ENCODE measurements at regions not wholly inside any gene's neighbourhood (a gene's known extent, or its start where the extent isn't known, plus 50 kb on each side); places are given as distances from the start of the nearest gene placed in this dataset.

GRCh38 chr3:174651951-174652350 is 207.2 kb upstream of the NAALADL2 start:
- DNase-seq (ENCODE audit: low spot score): peak; percentile 58

DNA sequence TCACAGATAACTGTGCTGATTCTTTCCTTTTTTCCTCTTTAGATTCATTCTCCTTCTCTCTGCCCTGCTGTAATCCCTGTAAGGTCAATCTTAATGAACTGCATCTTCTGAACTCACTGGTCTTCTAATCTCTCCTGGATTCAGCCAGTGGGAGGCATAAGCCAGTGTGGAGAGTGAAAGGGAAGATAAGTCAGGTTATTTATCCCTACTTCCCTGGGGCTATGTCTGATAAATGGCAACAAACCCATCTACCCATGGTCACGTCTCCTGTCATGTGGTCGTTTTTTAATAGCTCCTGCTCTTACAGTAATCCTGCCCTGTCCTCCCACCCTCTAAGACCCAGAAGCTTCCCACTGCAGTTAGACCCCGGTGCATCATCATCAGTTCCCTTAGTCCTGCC is 199.6 kb upstream of the NAALADL2 start:
- no peak for DNase-seq (ENCODE audit: low spot score)

GRCh38 chr3:174662653-174663052 is 196.5 kb upstream of the NAALADL2 start:
- DNase-seq (ENCODE audit: low spot score): no peak

DNA sequence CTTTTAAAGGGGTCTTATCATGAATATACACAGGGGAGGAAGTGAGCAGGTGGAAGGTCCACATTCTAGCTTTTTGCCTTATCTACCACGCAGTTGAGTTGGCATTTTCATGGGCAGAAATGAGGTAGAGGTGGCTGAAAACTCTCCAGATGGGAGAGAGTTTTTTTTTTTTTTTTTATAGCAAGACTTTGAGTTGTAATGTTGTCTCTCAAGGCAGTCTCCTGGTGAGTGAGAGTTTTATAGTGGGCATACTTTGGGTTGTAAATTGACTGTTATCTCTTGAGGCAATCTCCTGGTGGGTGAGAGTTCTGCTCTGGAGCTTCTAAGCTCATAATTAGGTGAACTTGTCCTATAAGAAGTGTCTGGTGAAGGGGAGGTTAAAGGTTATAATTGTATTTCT is 191.7 kb upstream of the NAALADL2 start:
- DNase-seq (ENCODE audit: low spot score): no peak

DNA sequence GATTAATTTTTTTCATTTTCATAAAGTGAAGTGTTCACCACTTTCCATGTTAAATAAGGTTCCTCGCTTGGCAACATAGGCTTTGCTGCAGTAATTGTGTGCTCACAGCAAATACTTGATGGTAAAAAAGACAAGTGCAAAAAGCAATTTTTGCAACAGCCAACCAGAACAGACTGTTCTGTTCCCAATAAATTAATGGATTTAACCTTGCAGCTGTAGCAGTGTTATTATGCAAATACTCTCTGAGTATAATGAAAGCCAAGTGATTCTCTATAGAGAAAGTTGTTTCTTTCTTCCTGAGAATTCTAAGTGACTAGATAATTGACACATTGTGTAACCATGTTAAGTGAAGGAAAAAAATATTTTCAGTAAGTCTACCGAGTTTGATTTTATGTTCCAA is 183.7 kb upstream of the NAALADL2 start:
- peak; percentile 50 for DNase-seq (ENCODE audit: low spot score)

DNA sequence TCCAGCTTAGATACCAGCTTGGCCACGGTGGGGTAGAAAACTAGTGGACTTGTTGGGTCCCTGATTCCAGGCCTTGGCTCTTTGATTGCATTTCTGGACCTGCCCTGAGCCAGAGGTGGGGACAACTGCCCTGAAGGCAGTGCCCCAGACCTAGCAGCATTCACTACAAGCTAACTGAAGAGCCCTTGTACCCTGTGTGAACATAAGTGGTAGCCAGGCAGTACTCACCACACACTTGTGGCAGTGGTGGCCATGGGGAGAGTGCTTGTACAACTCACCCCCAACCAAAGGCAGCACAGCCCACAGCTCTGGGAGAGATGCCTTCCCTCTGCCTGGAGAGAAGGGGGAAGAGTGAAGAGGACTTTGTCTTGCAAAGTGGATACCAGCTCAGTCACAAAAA is 177.3 kb upstream of the NAALADL2 start:
- no peak for DNase-seq (ENCODE audit: low spot score)

- no peak for DNase-seq (ENCODE audit: low spot score)
Measured at GRCh38 chr3:174685796-174686195, 173.3 kb upstream of the NAALADL2 start.

DNA sequence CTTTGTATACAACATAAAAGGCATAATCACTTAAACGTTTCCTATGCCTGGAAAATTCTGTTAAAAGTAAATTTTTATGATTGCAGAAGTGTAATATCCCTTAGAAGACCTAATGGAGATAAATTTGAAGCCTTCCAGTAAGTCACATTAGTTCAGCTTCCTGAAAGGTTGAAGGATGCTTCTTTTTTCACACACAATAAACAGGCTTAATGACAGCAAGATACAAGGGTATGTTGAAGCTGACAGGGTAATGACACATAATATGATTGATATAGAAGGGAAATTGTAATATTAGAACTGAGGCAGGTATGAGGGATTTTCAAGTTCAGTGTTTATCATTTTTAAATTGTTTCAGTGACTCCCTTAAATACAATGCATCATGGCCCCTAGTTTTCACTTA is 161.8 kb upstream of the NAALADL2 start:
- no peak for DNase-seq (ENCODE audit: low spot score)

DNA sequence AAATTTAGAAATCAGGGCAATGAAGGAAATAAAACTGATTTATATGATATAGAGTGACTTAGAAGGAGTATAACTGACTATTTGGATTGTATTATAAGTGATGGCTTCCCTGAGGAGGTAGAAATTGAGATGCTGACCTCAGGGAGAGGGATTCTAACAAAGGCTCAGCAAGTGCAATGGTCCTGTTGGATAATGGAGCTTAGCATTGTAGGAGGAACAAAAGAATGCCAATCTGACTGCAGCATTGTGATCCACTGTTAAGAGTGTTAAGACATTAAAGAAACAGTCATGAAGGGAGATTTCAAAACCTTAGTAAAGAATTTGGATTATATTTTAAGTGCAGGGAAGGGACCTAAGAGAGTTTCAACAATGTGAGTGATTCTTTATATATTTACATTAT is 158.4 kb upstream of the NAALADL2 start:
- no peak for DNase-seq (ENCODE audit: low spot score)

- no peak for DNase-seq (ENCODE audit: low spot score)
Measured at GRCh38 chr3:174710612-174711011, 148.5 kb upstream of the NAALADL2 start.

DNA sequence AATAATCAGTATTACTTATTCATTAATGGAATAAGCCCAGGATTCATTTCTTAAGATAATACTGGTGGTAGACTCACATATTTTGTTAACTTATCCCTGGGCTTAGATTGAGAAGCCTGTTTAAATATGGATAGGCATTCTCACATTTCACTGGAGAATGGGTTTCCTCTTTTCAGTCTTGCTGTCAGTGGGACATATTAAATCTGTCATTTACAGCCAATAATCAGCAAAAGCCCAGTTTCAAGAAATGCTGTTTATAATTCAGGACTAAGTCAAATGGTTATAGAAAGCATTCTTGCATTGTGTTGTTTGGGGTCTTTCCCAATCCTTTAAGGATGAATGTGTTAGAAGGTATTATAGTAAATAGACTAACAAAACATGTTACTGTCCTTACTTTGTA is 143.7 kb upstream of the NAALADL2 start:
- DNase-seq (ENCODE audit: low spot score): no peak

- no peak for DNase-seq (ENCODE audit: low spot score)
Measured at GRCh38 chr3:174716956-174717505, 142.1 kb upstream of the NAALADL2 start.

DNA sequence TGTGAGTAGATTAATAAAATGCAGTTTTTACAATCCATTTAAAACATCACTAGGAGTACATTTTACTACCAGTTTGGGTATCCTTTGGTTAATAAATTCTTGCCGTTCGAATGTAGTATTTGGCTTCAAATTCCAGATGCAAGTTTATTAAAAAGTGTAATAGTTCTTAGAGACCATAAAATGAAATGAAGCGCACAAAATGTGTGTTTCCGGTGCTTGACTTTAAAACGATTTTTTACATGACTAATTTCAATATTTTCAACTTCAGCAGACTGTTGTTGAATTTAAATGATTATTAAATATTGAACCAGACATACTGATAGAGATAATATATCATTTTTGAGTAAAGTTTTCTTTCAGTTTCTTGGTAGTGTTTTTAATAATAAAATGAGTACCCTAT is 138.4 kb upstream of the NAALADL2 start:
- DNase-seq (ENCODE audit: low spot score): no peak

DNA sequence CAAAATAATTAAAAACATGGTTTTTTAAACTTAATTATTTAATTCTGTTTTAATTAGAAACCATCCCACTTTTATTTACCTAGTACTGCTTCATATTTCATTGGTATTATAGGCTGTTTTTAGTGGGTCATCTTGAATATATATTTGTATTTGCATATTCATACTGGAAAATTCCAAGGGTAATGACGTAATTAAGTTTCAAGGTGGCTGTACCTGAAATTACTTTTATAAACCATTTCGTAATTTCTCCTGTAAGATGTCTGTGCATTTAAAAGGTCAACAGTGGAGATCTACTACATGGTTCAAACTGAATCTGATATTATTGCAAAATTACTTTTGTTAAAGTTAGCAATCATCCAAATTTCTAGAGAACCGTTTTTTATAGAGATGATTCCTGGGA is 133.8 kb upstream of the NAALADL2 start:
- DNase-seq (ENCODE audit: low spot score): no peak

GRCh38 chr3:174737966-174738365 is 121.2 kb upstream of the NAALADL2 start:
- DNase-seq (ENCODE audit: low spot score): no peak

DNA sequence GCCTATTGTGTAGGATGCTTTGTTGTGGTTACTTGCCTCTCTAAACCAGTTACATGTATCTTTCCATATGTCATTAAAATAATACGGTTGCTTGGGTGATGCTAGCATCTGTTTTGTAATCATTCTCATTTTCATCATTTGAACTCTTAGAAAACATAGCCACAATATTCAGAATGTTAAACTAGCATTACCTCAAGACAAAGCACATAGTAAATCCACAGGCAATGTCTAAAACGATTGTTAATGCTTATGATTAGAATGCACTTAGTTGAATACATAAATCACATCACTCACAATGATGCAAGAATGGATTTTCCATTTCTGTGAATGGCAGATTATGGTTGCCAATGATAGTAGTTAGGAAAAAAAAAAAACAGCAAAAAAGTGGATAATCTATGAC is 110.0 kb upstream of the NAALADL2 start:
- DNase-seq (ENCODE audit: low spot score): no peak

- no peak for DNase-seq (ENCODE audit: low spot score)
Measured at GRCh38 chr3:174755833-174756829, 103.0 kb upstream of the NAALADL2 start.

DNA sequence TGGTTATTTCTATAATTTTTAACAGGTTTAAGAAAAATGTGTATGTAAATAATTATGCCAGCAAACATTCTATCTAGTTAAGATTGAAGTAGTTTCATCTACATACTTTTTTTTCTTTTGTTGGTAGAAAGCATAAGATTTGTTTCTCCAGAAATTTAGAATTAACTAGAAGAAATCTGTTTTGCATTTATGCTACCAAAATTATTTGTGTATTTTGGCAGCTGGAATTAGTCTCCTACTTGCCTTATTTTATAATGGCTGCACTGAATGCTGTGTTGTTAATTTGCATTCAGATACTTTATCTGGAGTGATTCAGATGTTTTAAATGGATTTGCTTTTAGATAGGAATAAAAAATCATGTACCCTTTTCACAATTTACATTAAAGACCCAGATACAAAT is 100.2 kb upstream of the NAALADL2 start:
- DNase-seq (ENCODE audit: low spot score): no peak

DNA sequence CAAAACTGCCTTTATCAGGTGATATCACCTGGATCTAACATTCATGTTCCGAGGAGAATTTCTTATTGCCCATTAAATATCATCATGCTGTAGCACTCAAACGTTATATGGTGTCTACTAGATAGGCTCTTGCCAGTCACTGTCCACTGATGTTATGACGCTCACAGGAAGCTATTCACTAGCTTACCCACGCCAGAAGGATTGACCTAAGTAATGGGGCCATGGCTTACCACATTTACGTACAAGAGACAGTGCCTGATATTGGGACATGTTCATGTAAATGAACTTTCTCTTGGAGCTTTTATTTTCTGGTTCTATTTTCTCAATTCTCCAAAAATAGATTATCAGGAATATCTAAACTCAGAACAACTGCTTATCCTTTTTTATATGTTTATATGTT is 91.7 kb upstream of the NAALADL2 start:
- no peak for DNase-seq (ENCODE audit: low spot score)

- no peak for DNase-seq (ENCODE audit: low spot score)
Measured at GRCh38 chr3:174767853-174768382, 91.2 kb upstream of the NAALADL2 start.

GRCh38 chr3:174769171-174769570 is 90.0 kb upstream of the NAALADL2 start:
- no peak for DNase-seq (ENCODE audit: low spot score)

DNA sequence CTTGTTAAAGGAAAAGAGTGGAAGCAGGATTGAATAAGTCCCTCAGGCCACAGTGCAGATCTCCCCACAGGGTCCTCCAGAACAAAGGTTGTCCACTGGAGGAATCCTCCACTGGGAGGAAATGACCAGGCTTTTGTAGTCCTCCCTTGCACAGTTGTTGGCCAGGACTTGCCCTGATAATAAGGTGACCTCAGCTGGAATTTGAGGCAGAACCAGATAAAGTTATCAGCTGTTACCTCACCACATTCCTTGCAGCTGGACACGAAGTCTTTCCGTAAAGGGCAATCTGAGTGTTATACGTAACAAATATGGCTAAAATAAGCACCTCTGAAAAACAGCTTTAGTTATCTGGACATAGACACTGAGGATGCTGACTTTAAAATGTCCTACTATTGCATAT is 83.5 kb upstream of the NAALADL2 start:
- DNase-seq (ENCODE audit: low spot score): no peak

- DNase-seq (ENCODE audit: low spot score): no peak
Measured at GRCh38 chr3:174776123-174776522, 83.0 kb upstream of the NAALADL2 start.

All from putamen (tissue), 1 donor.